Left cardiac atrium (tissue), 4 donors: ENCODE measurements at regions not wholly inside any gene's neighbourhood (a gene's known extent, or its start where the extent isn't known, plus 50 kb on each side); places are given as distances from the start of the nearest gene placed in this dataset.
"Not testable (repeated sequence)": the region's sequence is repeated elsewhere in the genome, so short reads cannot be mapped to it uniquely, and the experiment has no call there.

ENCODE experiments used
- ATAC-seq, 2 donors: fragments of 200-7000 bp; cut with Tn5 transposase; one replicate each; pipeline ENCODE4 v1.9.1; 2020; ENCODE audit warnings: mild to moderate bottlenecking in 2 of 2, moderate library complexity in 2 of 2
- DNase-seq: peaks from one replicate; pipeline ENCODE4 v3.0.0-alpha.2; 2020
- intact Hi-C, 2 donors: fragments of 100-400 bp; cut with DNase I; formaldehyde crosslinking; loops; one replicate each; pipeline versions ENCODE4 v1.14.1 to v1.15.1; 2022 to 2023
- donor health status: DM: no; HTN: yes; CAD: no.
- donor health status: DM: no; HTN: yes; CAD: no; lungs with severe emphysema.
- donor health status: DM: yes; HTN: yes; CAD: no.
- donor health status: Dilated cardiomyopathy.

- intact Hi-C loops = no loop called here
- ATAC-seq = no peak
- DNase-seq = no peak
Observed at GRCh38 chr15:30824518-30825195, 79.1 kb upstream of the FAN1 start.

- ATAC-seq = no peak
- intact Hi-C loops = no loop called here
Observed at GRCh38 chr15:30827625-30828303, 76.0 kb upstream of the FAN1 start.

DNA sequence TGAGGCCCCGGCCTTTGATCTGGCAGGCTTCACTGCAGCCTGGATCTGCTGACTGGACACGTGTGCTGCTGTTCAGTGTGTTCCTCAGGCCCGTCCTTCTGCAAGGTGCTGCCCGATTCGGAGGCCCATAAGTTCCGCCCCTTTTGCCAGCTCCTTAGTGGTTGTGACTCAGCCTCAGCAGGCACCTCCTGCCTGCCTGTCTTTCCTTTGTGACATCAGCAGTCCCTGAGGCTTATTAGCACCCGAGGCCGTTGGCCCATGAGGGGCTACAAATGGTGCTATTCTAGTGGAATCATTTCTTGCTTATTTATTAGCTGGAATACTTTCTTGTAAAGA is 75.4 kb upstream of the FAN1 start:
- DNase-seq, intact Hi-C loops: not testable (repeated sequence)
- peak in 1 of 2 donors; percentile 74 for ATAC-seq

More at GRCh38 chr15:30827625-30828303, 76.0 kb upstream of the FAN1 start:
- DNase-seq = no peak

DNA sequence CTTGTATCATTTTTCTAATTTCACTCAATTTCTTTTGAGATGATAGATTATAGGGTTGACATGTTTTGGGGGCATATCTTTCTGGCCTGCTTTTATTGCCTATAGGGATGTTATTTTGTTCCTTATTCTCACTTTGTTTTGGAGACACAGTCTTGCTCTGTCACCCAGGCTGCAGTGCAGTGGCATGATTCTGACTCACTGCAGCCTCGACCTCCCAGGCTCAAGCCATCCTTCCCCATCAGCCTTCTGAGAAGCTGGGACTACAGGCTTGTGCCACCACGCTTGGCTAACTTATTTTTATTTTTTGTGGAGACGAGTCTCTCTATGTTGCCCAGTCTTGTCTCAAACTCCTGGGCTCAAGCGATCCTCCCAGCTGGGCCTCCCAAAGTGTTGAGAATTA is 72.8 kb upstream of the FAN1 start:
- intact Hi-C loops = no loop called here
- DNase-seq (no peak), ATAC-seq (no peak)

DNA sequence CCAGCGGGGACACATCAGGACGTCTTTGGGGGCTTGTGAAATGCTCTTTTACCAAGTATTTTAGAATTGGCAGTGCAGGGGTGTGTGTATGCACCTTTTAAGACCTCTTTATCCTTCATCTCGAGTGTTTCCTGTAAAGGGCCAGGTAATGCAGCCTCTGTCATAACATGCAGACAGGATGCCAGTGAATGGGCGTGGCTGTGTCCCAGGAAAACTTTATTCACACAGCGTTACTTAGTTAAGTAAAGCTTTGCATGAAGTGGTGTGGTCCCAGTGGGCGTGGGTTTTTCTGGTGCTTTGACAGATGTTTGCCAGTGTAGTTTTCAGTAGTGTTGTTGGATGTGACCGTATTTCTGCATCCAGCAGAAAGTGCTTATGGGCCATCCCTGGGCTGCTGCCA is 70.3 kb upstream of the FAN1 start:
- DNase-seq, ATAC-seq, intact Hi-C loops: not testable (repeated sequence)

GRCh38 chr15:30841639-30842038 is 62.1 kb upstream of the FAN1 start:
- intact Hi-C loops, DNase-seq, ATAC-seq: not testable (repeated sequence)

GRCh38 chr15:30842798-30843472 is 60.8 kb upstream of the FAN1 start:
- intact Hi-C loops, DNase-seq, ATAC-seq: not testable (repeated sequence)

DNA sequence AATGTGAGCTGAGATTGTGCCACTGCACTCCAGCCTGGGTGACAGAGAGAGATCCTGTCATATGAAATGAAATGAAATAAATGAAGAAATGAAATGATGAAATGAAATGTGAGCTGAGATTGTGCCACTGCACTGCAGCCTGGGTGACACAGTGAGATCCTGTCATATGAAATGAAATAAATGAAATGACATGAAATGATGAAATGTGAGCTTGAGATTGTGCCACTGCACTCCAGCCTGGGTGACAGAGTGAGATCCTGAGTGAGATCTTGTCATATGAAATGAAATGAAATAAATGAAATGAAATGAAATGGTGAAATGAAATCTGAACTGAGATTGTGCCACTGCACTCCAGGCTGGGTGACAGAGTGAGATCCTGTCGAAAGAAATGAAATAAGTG is 58.2 kb upstream of the FAN1 start:
- intact Hi-C loops, ATAC-seq: not testable (repeated sequence)

More for the DNA sequence above, 58.2 kb upstream of the FAN1 start:
- not testable (repeated sequence) for DNase-seq
